DMS53 treated with DMSO at 0.1 percent for 48 hours (cell line): ENCODE measurements at regions not wholly inside any gene's neighbourhood (a gene's known extent, or its start where the extent isn't known, plus 50 kb on each side); places are given as distances from the start of the nearest gene placed in this dataset.

Experiments
- DNase-seq: peaks from one replicate; lab custom pipeline; 2025; ENCODE audit not compliant: unreplicated experiment; lab: John Stamatoyannopoulos, UW

- DNase-seq = no peak
Measured at GRCh38 chr16:6453742-6454141, 878.9 kb upstream of the RBFOX1 start.

- no peak for DNase-seq
Measured at GRCh38 chr16:6447021-6447790, 885.4 kb upstream of the RBFOX1 start.

- no peak for DNase-seq
Measured at GRCh38 chr16:6446370-6446769, 886.3 kb upstream of the RBFOX1 start.

- DNase-seq = no peak
Measured at GRCh38 chr16:6439129-6439528, 893.5 kb upstream of the RBFOX1 start.

- no peak for DNase-seq
Measured at GRCh38 chr16:6428861-6429260, 903.8 kb upstream of the RBFOX1 start.

- no peak for DNase-seq
Measured at GRCh38 chr16:6427621-6428020, 905.0 kb upstream of the RBFOX1 start.

GRCh38 chr16:6407596-6407995 lies 925.0 kb upstream of the RBFOX1 start:
- no peak for DNase-seq

- DNase-seq = no peak
Measured at GRCh38 chr16:6406028-6406427, 926.6 kb upstream of the RBFOX1 start.

- no peak for DNase-seq
Measured at GRCh38 chr16:6382924-6383459, 949.7 kb upstream of the RBFOX1 start.

GRCh38 chr16:6381896-6382295 lies 950.7 kb upstream of the RBFOX1 start:
- DNase-seq = no peak

GRCh38 chr16:6377956-6378355 lies 954.7 kb upstream of the RBFOX1 start:
- no peak for DNase-seq

- DNase-seq = no peak
Measured at GRCh38 chr16:6375465-6376075, 957.1 kb upstream of the RBFOX1 start.

GRCh38 chr16:6374821-6375220 lies 957.8 kb upstream of the RBFOX1 start:
- no peak for DNase-seq

GRCh38 chr16:6364846-6365245 lies 967.8 kb upstream of the RBFOX1 start:
- no peak for DNase-seq

- DNase-seq = no peak
Measured at GRCh38 chr16:6363896-6364607, 968.6 kb upstream of the RBFOX1 start.

- DNase-seq = no peak
Measured at GRCh38 chr16:6363396-6363795, 969.2 kb upstream of the RBFOX1 start.

- DNase-seq = no peak
Measured at GRCh38 chr16:6362321-6362720, 970.3 kb upstream of the RBFOX1 start.

- no peak for DNase-seq
Measured at GRCh38 chr16:6360641-6361040, 972.0 kb upstream of the RBFOX1 start.

GRCh38 chr16:6356911-6357310 lies 975.7 kb upstream of the RBFOX1 start:
- no peak for DNase-seq

- no peak for DNase-seq
Measured at GRCh38 chr16:6349725-6350124, 982.9 kb upstream of the RBFOX1 start.

GRCh38 chr16:6345090-6345489 lies 987.6 kb upstream of the RBFOX1 start:
- DNase-seq = no peak

- no peak for DNase-seq
Measured at GRCh38 chr16:6343157-6343556, 989.5 kb upstream of the RBFOX1 start.
